HEK293 (cell line): ENCODE measurements at regions not wholly inside any gene's neighbourhood (a gene's known extent, or its start where the extent isn't known, plus 50 kb on each side); places are given as distances from the start of the nearest gene placed in this dataset.

Experiments
- ELK4 ChIP-seq: IDR thresholded peaks from 2 replicates; pipeline ENCODE4 v1.6.1; 2011; ENCODE audit warnings: mild to moderate bottlenecking, low read depth, low read length, borderline replicate concordance
- HOXD13 ChIP-seq: sonication (generic); formaldehyde crosslinking; IDR thresholded peaks from 2 replicates; pipeline ENCODE4 v1.8.0; 2022; ENCODE audit warnings: missing genetic modification reagents, borderline replicate concordance
- SCRT2 ChIP-seq: fragments of 450-650 bp; formaldehyde crosslinking; IDR thresholded peaks from 2 replicates; pipeline ENCODE4 v1.5.1; 2016; ENCODE audit warnings: missing biosample characterization, missing genetic modification characterization
- SETDB1 ChIP-seq: IDR thresholded peaks from one replicate; pipeline ENCODE4 v1.6.1; 2017; ENCODE audit warnings: mild to moderate bottlenecking, low read length, moderate library complexity, mixed read lengths; ENCODE audit not compliant: insufficient read length
- SP3 ChIP-seq: fragments of 450-650 bp; formaldehyde crosslinking; IDR thresholded peaks from 2 replicates; pipeline ENCODE4 v1.5.1; 2016; ENCODE audit warnings: missing biosample characterization, missing genetic modification characterization
- TRIM28 ChIP-seq: IDR thresholded peaks from 2 replicates; pipeline ENCODE4 v1.6.1; 2011; ENCODE audit warnings: low read length, control low read depth, borderline replicate concordance
- TSHZ1 ChIP-seq: fragments of 450-650 bp; formaldehyde crosslinking; IDR thresholded peaks from 2 replicates; pipeline ENCODE4 v1.5.1; 2016; ENCODE audit warnings: missing biosample characterization, missing genetic modification characterization, borderline replicate concordance
- WT1 ChIP-seq: fragments of 450-650 bp; formaldehyde crosslinking; IDR thresholded peaks from 2 replicates; pipeline ENCODE4 v1.5.1; 2016; ENCODE audit warnings: missing biosample characterization, missing genetic modification characterization
- ZBTB44 ChIP-seq: fragments of 450-650 bp; IDR thresholded peaks from 2 replicates; pipeline ENCODE4 v1.5.1; 2018; ENCODE audit warnings: missing biosample characterization, mild to moderate bottlenecking, missing genetic modification characterization
- ZBTB48 ChIP-seq: fragments of 450-650 bp; formaldehyde crosslinking; IDR thresholded peaks from 2 replicates; pipeline ENCODE4 v1.5.1; 2016; ENCODE audit warnings: missing biosample characterization, missing genetic modification characterization
- ZBTB49 ChIP-seq: fragments of 450-650 bp; formaldehyde crosslinking; IDR thresholded peaks from 2 replicates; pipeline ENCODE4 v1.5.1; 2016; ENCODE audit warnings: missing biosample characterization, missing genetic modification characterization, low read depth
- ZBTB6 ChIP-seq: fragments of 450-650 bp; formaldehyde crosslinking; IDR thresholded peaks from 2 replicates; pipeline ENCODE4 v1.5.1; 2017; ENCODE audit warnings: missing biosample characterization, missing genetic modification characterization
- ZBTB7A ChIP-seq: fragments of 450-650 bp; formaldehyde crosslinking; IDR thresholded peaks from 2 replicates; pipeline ENCODE4 v1.5.1; 2016; ENCODE audit warnings: low read depth, missing biosample characterization, missing genetic modification characterization
- ZFP3 ChIP-seq: fragments of 450-650 bp; formaldehyde crosslinking; IDR thresholded peaks from 2 replicates; pipeline ENCODE4 v1.5.1; 2016; ENCODE audit warnings: low read depth, missing biosample characterization, missing genetic modification characterization
- ZNF132 ChIP-seq: fragments of 450-650 bp; formaldehyde crosslinking; IDR thresholded peaks from 2 replicates; pipeline ENCODE4 v1.5.1; 2017; ENCODE audit warnings: missing biosample characterization, missing genetic modification characterization, borderline replicate concordance
- ZNF157 ChIP-seq: fragments of 450-650 bp; formaldehyde crosslinking; IDR thresholded peaks from 2 replicates; pipeline ENCODE4 v1.5.1; 2016; ENCODE audit warnings: missing biosample characterization, missing genetic modification characterization
- ZNF184 ChIP-seq: fragments of 450-650 bp; IDR thresholded peaks from 2 replicates; pipeline ENCODE4 v1.5.1; 2018; ENCODE audit warnings: missing biosample characterization, mild to moderate bottlenecking, missing genetic modification characterization
- ZNF223 ChIP-seq: fragments of 450-650 bp; formaldehyde crosslinking; IDR thresholded peaks from 2 replicates; pipeline ENCODE4 v1.5.1; 2016; ENCODE audit warnings: missing biosample characterization, missing genetic modification characterization
- ZNF350 ChIP-seq: fragments of 450-650 bp; formaldehyde crosslinking; IDR thresholded peaks from 2 replicates; pipeline ENCODE4 v1.5.0; 2017; ENCODE audit warnings: missing biosample characterization, mild to moderate bottlenecking, missing genetic modification characterization
- ZNF514 ChIP-seq: fragments of 450-650 bp; formaldehyde crosslinking; IDR thresholded peaks from 2 replicates; pipeline ENCODE4 v1.5.1; 2016; ENCODE audit warnings: missing biosample characterization, missing genetic modification characterization
- ZNF596 ChIP-seq: fragments of 450-650 bp; IDR thresholded peaks from 2 replicates; pipeline ENCODE4 v1.5.0; 2018; ENCODE audit warnings: missing biosample characterization, mild to moderate bottlenecking, missing genetic modification characterization, moderate library complexity
- ZNF624 ChIP-seq: fragments of 450-650 bp; formaldehyde crosslinking; IDR thresholded peaks from 2 replicates; pipeline ENCODE4 v1.5.1; 2017; ENCODE audit warnings: missing biosample characterization, missing genetic modification characterization
- ZNF639 ChIP-seq: fragments of 450-650 bp; formaldehyde crosslinking; IDR thresholded peaks from 2 replicates; pipeline ENCODE4 v1.5.1; 2016; ENCODE audit warnings: missing biosample characterization, missing genetic modification characterization
- ZNF664 ChIP-seq: fragments of 450-650 bp; formaldehyde crosslinking; IDR thresholded peaks from 2 replicates; pipeline ENCODE4 v1.5.1; 2016; ENCODE audit warnings: missing biosample characterization, missing genetic modification characterization
- ZNF670 ChIP-seq: fragments of 450-650 bp; formaldehyde crosslinking; IDR thresholded peaks from 2 replicates; pipeline ENCODE4 v1.5.1; 2016; ENCODE audit warnings: missing biosample characterization, missing genetic modification characterization, low read depth
- ZNF707 ChIP-seq: fragments of 450-650 bp; formaldehyde crosslinking; IDR thresholded peaks from 2 replicates; pipeline ENCODE4 v1.5.1; 2016; ENCODE audit warnings: missing biosample characterization, missing genetic modification characterization
- ZNF768 ChIP-seq: fragments of 450-650 bp; formaldehyde crosslinking; IDR thresholded peaks from 2 replicates; pipeline ENCODE4 v1.5.1; 2018; ENCODE audit warnings: missing biosample characterization, mild to moderate bottlenecking, missing genetic modification characterization
- ZNF791 ChIP-seq: fragments of 450-650 bp; formaldehyde crosslinking; IDR thresholded peaks from 2 replicates; pipeline ENCODE4 v1.5.1; 2016; ENCODE audit warnings: missing biosample characterization, missing genetic modification characterization
- ZSCAN5A ChIP-seq: fragments of 450-650 bp; formaldehyde crosslinking; IDR thresholded peaks from 2 replicates; pipeline ENCODE4 v1.5.1; 2016; ENCODE audit warnings: missing biosample characterization, missing genetic modification characterization

GRCh38 chr4:19823781-19824180 lies 427.9 kb upstream of the SLIT2 start (continued):
- TF ChIP-seq ZBTB44 = peak; percentile 79; the same call in 1 of the 2 replicates
- TF ChIP-seq ZNF791 (tag by site-specific recombination) = no peak
- TF ChIP-seq HOXD13 (CRISPR knock-in tag) = no peak
- peak; percentile 60; the same call in 1 of the 2 replicates for TF ChIP-seq ZBTB49 (tag by site-specific recombination)
- TF ChIP-seq ZFP3 = no peak
- no peak for TF ChIP-seq ZNF132 (tag by site-specific recombination)
- no peak for TF ChIP-seq ZBTB48
- TF ChIP-seq ZBTB7A (tag by site-specific recombination) = no peak
- TF ChIP-seq ZBTB6 (tag by site-specific recombination) = peak; percentile 6; the same call in 1 of the 2 replicates
- TF ChIP-seq ZNF350 = no peak
- TF ChIP-seq ZNF514 (tag by site-specific recombination) = no peak
- no peak for TF ChIP-seq ZNF223 (tag by site-specific recombination)
- peak; percentile 77 for TF ChIP-seq ZNF639 (tag by site-specific recombination)
- no peak for TF ChIP-seq ELK4
- no peak for TF ChIP-seq ZNF157 (tag by site-specific recombination)
- TF ChIP-seq SCRT2 (tag by site-specific recombination) = no peak
- peak; percentile 46; the same call in 1 of the 2 replicates for TF ChIP-seq TRIM28
- no peak for TF ChIP-seq ZNF670 (tag by site-specific recombination)
- TF ChIP-seq ZNF768 (tag by site-specific recombination) = no peak
- TF ChIP-seq SETDB1 = no peak
- TF ChIP-seq ZNF664 (tag by site-specific recombination) = peak; percentile 54; the same call in 1 of the 2 replicates
- no peak for TF ChIP-seq ZNF184 (tag by site-specific recombination)
- TF ChIP-seq TSHZ1 (tag by site-specific recombination) = peak; percentile 77
- no peak for TF ChIP-seq ZNF624 (tag by site-specific recombination)
- peak; percentile 36; the same call in 1 of the 2 replicates for TF ChIP-seq ZNF596 (tag by site-specific recombination)
- TF ChIP-seq SP3 = no peak
- no peak for TF ChIP-seq ZSCAN5A (tag by site-specific recombination)
- TF ChIP-seq WT1 (tag by site-specific recombination) = peak; percentile 91
- TF ChIP-seq ZNF707 (tag by site-specific recombination) = no peak
